ENCODE measurements at regions not wholly inside any gene's neighbourhood (a gene's known extent, or its start where the extent isn't known, plus 50 kb on each side); places are given as distances from the start of the nearest gene placed in this dataset.

- DNase-seq (ENCODE audit: extremely low read depth in 1 of 2, low read depth in 1 of 2), result peak; percentile 19 to 28
Measured at GRCh38 chr7:106774768-106775551, 90.1 kb upstream of the PIK3CG start.

GRCh38 chr7:106775552-106775936, 89.5 kb upstream of the PIK3CG start:
- no peak for DNase-seq (ENCODE audit: extremely low read depth in 1 of 2, low read depth in 1 of 2)

DNA sequence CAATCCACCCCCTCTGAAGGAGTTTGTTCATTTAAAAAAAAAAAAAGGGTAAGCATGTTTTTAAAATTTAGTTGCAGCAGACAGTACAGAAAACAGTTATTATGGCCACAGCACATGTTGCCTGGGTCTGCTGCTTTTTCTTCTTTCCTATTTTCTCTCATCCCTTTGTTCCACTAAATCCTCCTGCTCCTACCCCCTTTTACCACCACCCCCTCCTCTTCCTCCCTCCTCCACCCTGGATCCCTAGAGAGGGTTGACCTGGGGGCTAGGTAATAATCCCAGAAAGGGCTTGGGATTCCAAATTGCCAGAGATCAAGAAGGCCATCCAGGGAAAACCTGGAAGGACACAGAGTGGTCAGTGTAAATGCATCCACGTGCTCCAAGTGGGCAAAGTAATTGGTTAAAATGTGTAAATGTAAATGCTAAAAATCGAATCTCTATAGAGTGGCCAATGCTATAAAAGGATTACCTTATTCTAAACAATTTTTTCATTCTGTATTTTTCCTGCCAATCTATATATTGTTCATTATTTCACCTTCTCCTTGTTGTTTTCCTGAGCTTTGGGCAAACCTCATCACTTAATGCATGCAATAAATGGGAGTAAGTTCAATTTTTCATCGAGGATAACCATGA, 89.0 kb upstream of the PIK3CG start:
- DNase-seq (ENCODE audit: extremely low read depth in 1 of 2, low read depth in 1 of 2), result no peak

DNA sequence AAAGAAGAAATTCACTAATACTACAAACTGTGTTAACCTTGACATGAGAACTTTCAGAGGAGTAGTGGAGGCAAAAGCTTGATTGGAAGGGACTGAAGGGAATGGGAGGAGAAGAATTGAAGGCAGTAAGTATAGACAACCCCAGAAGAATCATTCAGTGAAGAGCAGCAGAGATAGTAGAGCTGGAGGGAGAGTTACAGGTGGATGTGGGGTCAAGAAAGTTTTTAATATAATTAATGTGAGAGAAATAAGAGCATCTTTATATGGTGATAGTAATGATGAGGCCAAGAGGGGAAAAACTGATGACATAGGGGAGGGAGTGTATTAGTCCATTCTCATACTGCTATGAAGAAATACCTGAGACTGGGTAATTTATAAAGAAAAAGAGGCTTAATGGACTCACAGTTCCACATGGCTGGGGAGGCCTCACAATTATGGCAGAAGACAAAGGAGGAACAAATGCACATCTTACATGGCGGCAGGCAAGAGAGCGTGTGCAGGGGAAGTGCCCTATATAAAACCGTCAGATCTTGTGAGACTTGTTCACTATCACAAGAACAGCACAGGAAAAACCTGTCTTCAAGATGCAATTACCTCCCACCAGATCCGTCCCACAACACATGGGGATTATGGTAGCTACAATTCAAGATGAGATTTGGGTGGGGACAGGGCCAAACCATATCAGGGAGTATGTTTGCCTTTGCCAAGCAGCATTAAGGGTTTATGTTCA, 88.3 kb upstream of the PIK3CG start:
- DNase-seq (ENCODE audit: extremely low read depth in 1 of 2, low read depth in 1 of 2), result no peak

DNA sequence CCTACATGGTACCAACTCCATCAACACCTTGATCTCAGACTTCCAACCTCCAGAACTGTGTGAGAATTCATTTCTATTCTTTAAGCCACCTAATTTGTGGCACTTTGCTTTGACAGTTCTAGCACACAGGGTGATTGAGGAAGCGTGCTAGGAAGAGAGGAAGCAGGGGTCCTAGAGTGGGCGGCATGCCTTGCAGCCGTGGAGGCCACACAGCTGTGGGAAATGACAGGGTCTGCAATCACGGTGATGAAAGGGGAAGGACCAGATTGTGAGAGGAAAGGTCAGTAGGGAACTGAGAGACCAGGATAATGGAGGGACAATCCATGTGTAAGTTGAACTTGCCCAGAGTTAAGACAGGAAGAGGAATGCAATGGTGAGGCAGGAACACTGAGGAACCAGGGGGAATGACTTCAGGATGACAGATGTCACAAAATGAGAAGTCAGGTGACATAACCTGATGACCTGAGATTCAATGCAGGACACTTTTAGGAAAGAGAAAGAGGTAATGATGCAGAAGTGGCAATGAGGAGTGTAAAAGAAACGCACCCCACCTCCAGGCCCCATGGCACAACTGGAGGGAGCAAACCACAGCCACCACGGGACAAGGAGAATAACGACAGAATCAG, 87.3 kb upstream of the PIK3CG start:
- no peak for DNase-seq (ENCODE audit: extremely low read depth in 1 of 2, low read depth in 1 of 2)

DNA sequence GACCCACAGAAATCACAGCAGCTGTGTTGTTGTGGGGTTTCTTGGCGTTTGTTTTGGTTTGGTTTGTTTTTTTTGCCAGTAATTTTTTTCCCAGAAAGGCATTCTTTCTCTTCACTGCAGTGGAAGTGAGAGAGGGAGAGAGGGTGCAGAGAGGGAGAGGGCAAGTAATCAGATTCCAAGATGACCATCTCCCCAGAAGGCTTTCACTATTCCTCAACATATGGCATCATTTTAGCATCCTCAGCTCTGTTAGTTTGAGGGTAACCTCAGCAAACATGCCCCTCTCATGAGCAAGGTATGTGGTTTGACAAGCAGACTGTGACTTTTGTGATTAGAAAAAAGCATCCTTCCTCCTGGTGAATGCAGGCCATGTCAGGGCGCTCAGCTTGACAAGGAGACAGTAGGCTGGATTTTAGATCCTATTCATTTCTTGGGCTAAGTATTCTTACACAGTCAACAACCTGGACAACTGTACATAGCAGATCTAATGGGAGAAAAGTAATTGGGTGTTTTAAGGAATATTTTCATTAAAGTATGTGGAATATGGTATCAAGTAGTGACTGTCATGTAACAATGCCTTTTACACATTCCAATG, 86.3 kb upstream of the PIK3CG start:
- DNase-seq (ENCODE audit: extremely low read depth in 1 of 2, low read depth in 1 of 2), result no peak

DNA sequence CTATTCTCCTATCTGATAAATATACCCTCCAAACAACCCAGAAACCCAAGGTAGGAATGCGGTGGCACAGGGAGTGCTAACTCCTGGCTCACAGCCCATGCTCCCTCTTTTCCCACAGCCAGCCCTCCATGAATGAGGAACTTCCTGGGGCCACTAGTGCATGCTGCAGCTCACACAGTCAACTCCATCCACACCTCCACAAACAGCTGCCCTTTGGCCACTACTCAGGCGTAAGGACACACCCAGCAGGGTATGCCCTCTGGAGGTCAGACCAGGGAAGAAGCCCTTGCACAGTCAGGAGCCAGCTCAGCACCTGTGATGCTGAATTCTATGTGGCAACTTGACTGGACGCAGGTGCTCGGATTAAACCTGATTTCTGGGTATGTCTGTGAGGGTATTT, 85.2 kb upstream of the PIK3CG start:
- no peak for DNase-seq (ENCODE audit: extremely low read depth in 1 of 2, low read depth in 1 of 2)

GRCh38 chr7:106781007-106781406, 84.1 kb upstream of the PIK3CG start:
- DNase-seq (ENCODE audit: extremely low read depth in 1 of 2, low read depth in 1 of 2), result no peak

- no peak for DNase-seq (ENCODE audit: extremely low read depth in 1 of 2, low read depth in 1 of 2)
Measured at GRCh38 chr7:106781828-106782544, 83.1 kb upstream of the PIK3CG start.

- no peak for DNase-seq (ENCODE audit: extremely low read depth in 1 of 2, low read depth in 1 of 2)
Measured at GRCh38 chr7:106783286-106783685, 81.8 kb upstream of the PIK3CG start.

DNA sequence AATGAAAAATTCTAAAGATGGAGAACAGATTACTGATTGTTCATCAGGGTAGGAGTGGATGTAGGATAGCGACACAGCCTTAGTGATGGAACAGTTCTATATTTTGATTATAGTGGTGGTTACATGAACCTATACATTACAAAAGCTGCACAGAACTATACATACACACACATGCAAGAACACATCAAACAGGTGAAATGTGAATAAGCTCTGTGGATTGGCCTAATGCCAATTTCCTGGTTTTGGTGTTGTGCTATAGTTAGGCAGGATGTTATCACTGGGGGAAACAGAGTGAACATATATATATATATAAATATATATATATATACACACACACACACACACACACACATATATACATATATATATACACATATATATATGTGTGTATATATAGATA, 76.4 kb upstream of the PIK3CG start:
- no peak for DNase-seq (ENCODE audit: extremely low read depth in 1 of 2, low read depth in 1 of 2)

- DNase-seq (ENCODE audit: extremely low read depth in 1 of 2, low read depth in 1 of 2), result no peak
Measured at GRCh38 chr7:106791526-106791925, 73.6 kb upstream of the PIK3CG start.

DNA sequence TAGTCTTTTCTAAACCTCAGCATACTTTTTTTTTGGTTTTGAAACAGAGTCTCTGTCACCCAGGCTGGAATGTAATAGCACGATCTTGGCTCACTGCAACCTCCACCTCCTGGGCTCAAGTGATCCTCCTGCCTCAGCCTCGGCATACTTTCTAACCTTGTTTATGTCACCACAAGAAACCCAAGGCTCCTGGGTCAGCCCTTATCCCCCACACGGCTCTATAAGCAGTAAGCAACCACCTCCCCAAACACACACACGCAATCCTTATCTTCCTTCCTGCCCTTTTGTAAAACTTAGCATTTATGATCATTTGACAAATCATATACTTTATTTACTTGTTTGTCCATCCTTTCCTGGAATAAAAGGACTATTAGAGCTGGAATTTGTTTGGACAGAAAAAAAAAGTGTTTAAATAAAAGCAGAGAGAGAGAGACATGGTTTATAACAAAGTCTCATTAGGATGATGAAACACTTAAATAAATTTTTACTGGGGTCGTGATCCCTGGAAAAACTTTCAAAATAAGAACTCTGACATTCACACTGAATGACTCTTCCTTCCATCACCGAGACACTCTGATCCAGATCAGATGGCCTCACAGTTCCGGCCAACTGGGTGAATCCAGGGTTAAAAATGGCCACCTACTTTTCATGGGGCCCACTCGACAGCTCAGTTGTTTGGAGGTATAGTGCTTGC, 72.7 kb upstream of the PIK3CG start:
- no peak for DNase-seq (ENCODE audit: extremely low read depth in 1 of 2, low read depth in 1 of 2)

DNA sequence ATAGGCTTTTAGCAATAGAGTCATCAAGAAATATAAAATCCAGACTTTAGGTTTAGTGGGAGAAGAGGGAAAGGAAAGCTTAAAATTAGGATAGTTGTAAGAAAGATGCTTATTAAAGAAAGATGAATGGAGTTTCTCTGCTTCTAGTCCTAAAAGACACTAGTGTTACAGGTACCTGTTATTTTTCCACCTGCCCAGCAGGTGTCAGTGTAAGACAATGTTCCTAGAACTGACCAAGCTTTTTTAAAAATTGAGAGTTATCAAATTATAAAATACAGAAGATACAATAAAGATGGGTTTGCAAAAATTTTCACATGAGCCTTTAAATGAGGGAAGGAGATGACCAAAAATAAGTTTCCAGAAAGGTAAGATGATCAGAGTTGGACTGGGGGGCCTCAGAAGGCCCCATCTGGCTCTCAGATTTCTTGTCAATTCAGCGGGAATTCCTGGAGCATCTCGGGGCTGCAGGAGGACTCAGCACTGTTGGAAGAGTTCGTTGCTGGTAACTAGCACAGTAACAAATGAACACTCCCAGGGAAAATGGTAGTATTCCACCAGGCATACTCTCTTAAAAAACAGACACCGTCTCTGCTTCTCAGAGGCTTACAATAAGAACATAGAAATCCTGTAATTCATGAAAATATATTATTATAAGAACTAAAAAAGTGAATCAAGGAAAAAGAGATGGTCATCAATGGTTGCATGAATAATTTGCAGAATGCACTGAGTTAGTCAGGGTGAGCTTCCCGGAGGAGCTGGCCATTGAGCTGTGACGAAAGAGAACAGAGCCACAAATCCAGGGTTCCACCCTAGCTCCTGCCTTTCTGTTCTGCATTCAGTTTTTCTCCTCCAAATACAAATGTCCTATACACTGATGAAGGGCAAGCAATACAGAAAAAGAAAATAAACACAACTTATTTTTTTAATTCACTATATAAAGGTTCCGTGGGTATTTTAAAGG, 71.8 kb upstream of the PIK3CG start:
- DNase-seq (ENCODE audit: extremely low read depth in 1 of 2, low read depth in 1 of 2), result no peak

DNA sequence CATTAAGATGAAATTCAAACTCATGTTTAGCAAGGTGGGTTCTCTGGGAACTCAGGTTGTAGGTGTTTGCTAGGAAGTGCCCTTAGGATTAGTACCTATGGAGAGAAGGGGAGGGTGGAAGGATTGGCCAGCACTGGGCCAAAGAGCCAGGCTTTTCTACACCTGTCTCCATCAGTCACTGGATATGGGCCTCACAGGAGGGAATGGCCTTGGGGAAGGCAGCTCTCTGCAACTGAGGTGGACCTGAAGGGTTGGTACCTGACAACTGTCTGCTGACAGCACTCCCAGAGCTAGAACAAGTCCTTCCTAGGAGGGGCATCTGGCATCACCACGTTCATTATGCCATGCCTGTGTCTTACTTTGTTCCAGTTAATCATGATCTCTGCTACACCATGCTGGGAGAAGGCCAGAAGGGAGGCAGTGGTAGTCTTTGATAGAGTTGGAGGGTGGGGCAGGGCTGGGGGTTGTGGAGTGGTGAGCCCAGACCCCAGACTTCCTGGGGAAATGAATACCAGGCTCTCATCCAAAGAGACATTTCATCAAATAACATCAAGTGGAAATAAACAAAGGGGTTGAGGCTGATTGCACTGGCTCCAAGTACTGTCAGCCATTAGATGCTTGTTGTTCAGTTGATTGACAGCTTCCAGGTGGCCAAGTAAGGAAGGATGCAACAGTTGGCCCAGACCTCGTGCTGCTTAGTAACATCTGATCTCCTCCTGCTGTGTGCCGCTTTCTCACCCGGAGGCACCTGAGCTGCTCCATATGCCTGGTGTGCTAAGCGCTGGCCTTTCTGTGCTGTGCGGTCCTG, 70.6 kb upstream of the PIK3CG start:
- DNase-seq (ENCODE audit: extremely low read depth in 1 of 2, low read depth in 1 of 2), result no peak

- no peak for DNase-seq (ENCODE audit: extremely low read depth in 1 of 2, low read depth in 1 of 2)
Measured at GRCh38 chr7:106795084-106795876, 69.8 kb upstream of the PIK3CG start.

DNA sequence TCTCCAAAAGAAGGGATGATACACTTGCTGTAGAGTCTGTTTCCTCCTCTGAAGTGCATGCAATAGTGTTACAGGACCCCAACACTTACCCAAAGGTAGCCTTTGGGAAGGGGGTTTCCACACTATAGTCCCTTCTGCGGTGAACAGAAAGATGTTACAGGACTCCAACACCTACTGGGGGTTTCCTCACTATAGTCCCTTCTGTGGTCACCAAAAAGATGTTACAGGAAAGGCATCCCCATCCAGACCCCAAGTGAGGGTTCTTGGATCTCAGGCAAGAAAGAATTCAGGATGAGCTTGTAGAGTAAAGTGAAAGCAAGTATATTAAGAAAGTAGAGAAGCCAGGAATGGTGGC, 69.2 kb upstream of the PIK3CG start:
- no peak for DNase-seq (ENCODE audit: extremely low read depth in 1 of 2, low read depth in 1 of 2)

All from stimulated activated CD8-positive, alpha-beta memory T cell treated with anti-CD3 and anti-CD28 coated beads, Interleukin-7, amount 100 ng/mL, for 48 hours (primary cell).